Loucy (cell line): ENCODE measurements at regions not wholly inside any gene's neighbourhood (a gene's known extent, or its start where the extent isn't known, plus 50 kb on each side); places are given as distances from the start of the nearest gene placed in this dataset.

Experiments used
- H2AFZ ChIP-seq: fragments of 200-600 bp; sonication (generic); 2 replicates; pipeline ENCODE4 v1.6.0; 2016; ENCODE audit warnings: antibody characterized with exemption, mild to moderate bottlenecking, low read length, moderate library complexity
- H3F3A ChIP-seq: fragments of 200-600 bp; 2 replicates; pipeline ENCODE4 v1.6.0; 2016; ENCODE audit warnings: antibody characterized with exemption, low read depth, mild to moderate bottlenecking
- H3K27me3 ChIP-seq: fragments of 200-600 bp; sonication (generic); 2 replicates; pipeline ENCODE4 v1.6.1; 2014; ENCODE audit warnings: low read length, mild to moderate bottlenecking; ENCODE audit not compliant: insufficient read depth, poor library complexity, severe bottlenecking
- H3K36me3 ChIP-seq: fragments of 200-600 bp; sonication (generic); 2 replicates; pipeline ENCODE4 v1.6.1; 2016; ENCODE audit warnings: low read length; ENCODE audit not compliant: insufficient read depth
- H3K4me1 ChIP-seq: fragments of 200-600 bp; sonication (generic); 2 replicates; pipeline ENCODE4 v1.5.1; 2014; ENCODE audit warnings: low read length, mild to moderate bottlenecking; ENCODE audit not compliant: insufficient read depth, poor library complexity, severe bottlenecking
- H3K4me2 ChIP-seq: fragments of 200-600 bp; sonication (generic); 2 replicates; pipeline ENCODE4 v1.6.0; 2014; ENCODE audit warnings: antibody characterized with exemption, low read length, low read depth, mild to moderate bottlenecking; ENCODE audit not compliant: poor library complexity, severe bottlenecking
- H3K4me3 ChIP-seq: fragments of 200-600 bp; sonication (generic); 2 replicates; pipeline ENCODE4 v1.5.1; 2014; ENCODE audit warnings: low read length, mild to moderate bottlenecking, mixed read lengths; ENCODE audit not compliant: poor library complexity, severe bottlenecking
- H3K79me2 ChIP-seq: fragments of 200-600 bp; sonication (generic); 2 replicates; pipeline ENCODE4 v1.6.1; 2014; ENCODE audit warnings: low read length; ENCODE audit not compliant: insufficient read depth
- H3K9ac ChIP-seq: fragments of 200-600 bp; sonication (generic); 2 replicates; pipeline ENCODE4 v1.6.0; 2014; ENCODE audit warnings: mild to moderate bottlenecking, low read depth, low read length, moderate library complexity; ENCODE audit not compliant: poor library complexity, severe bottlenecking
- H3K9me2 ChIP-seq: fragments of 200-600 bp; sonication (generic); replicated peaks from 2 replicates; pipeline ENCODE4 v1.6.1; 2016; ENCODE audit warnings: low read depth, low read length, mixed read lengths
- H3K9me3 ChIP-seq: fragments of 200-600 bp; sonication (generic); 2 replicates; pipeline ENCODE4 v1.6.1; 2014; ENCODE audit warnings: mild to moderate bottlenecking, antibody characterized with exemption, low read length, low read depth; ENCODE audit not compliant: insufficient read depth
- H4K20me1 ChIP-seq: fragments of 200-600 bp; sonication (generic); 2 replicates; pipeline ENCODE4 v1.6.0; 2014; ENCODE audit warnings: antibody characterized with exemption, low read length, mild to moderate bottlenecking; ENCODE audit not compliant: insufficient read depth, poor library complexity, severe bottlenecking
- EZH2phosphoT487 ChIP-seq: fragments of 200-600 bp; IDR thresholded peaks from 2 replicates; pipeline ENCODE4 v1.6.1; 2018; ENCODE audit warnings: antibody characterized with exemption, mild to moderate bottlenecking, moderate library complexity, borderline replicate concordance
- TF ChIP-seq, protein P1 (sequence below): fragments of 200-600 bp; sonication (generic); conservative IDR thresholded peaks from 2 replicates; pipeline ENCODE4 v1.5.1; 2014; ENCODE audit warnings: mild to moderate bottlenecking, antibody characterized with exemption, low read length

DNA sequence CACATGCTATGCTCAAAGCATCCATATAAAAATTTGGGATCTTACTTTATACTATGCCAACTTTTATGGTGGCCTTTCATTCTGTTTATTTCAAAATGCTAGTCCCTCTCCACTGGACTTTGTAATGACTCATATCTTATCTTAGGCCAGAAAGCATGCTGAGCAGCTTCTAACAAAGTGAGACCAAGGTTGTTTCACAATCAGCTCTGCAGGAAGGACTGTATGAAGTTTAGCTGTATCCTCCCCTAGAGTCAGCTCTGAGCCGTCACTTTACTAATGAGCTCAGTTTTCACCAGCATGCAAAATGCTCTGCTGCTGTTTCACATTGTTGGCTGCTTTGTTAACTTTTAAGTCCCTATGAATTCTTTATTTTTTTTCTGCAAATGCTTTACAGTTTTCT is 1608.8 kb downstream of the OLFM4 start:
- Histone ChIP-seq H3F3A (no peaks in the 10 kb centered on the region), H3K36me3 (no peaks in the 10 kb centered on the region), H3K27me3 (no peaks in the 10 kb centered on the region), H2AFZ (no peak overlapping the region), H3K9ac (no peak overlapping the region), H3K4me2 (no peak overlapping the region), H3K9me3 (no peaks in the 10 kb centered on the region), H4K20me1 (no peaks in the 10 kb centered on the region), H3K9me2 (no peaks in the 10 kb centered on the region), H3K79me2 (no peaks in the 10 kb centered on the region), H3K4me1 (no peaks in the 10 kb centered on the region), H3K4me3 (no peak overlapping the region)
- no peak for TF ChIP-seq EZH2phosphoT487
- TF ChIP-seq, protein P1, sequence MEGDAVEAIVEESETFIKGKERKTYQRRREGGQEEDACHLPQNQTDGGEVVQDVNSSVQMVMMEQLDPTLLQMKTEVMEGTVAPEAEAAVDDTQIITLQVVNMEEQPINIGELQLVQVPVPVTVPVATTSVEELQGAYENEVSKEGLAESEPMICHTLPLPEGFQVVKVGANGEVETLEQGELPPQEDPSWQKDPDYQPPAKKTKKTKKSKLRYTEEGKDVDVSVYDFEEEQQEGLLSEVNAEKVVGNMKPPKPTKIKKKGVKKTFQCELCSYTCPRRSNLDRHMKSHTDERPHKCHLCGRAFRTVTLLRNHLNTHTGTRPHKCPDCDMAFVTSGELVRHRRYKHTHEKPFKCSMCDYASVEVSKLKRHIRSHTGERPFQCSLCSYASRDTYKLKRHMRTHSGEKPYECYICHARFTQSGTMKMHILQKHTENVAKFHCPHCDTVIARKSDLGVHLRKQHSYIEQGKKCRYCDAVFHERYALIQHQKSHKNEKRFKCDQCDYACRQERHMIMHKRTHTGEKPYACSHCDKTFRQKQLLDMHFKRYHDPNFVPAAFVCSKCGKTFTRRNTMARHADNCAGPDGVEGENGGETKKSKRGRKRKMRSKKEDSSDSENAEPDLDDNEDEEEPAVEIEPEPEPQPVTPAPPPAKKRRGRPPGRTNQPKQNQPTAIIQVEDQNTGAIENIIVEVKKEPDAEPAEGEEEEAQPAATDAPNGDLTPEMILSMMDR: no peak

DNA sequence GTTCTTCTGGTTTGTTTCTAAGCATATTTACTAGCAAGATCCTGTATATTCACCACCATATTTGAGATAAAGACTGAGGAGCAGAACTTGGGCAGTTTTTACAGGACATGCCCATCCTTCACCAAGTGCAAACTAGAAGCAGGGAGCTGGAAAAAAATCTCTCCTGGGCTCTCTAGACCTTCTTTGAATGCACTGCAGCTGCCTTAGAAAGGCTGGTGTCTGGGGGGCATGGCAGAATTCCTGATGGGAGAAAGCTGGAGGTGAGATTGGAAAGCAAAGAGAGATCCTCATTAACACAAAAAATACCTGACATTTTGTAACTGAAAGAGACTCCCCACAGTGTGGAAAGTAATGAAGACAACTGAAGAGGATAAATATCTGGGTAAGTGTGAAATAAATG is 1612.1 kb downstream of the OLFM4 start:
- TF ChIP-seq, protein P1: no peak
- no peak for TF ChIP-seq EZH2phosphoT487
- Histone ChIP-seq H3K9me3 (no peaks in the 10 kb centered on the region), H3K4me3 (no peak overlapping the region)

DNA sequence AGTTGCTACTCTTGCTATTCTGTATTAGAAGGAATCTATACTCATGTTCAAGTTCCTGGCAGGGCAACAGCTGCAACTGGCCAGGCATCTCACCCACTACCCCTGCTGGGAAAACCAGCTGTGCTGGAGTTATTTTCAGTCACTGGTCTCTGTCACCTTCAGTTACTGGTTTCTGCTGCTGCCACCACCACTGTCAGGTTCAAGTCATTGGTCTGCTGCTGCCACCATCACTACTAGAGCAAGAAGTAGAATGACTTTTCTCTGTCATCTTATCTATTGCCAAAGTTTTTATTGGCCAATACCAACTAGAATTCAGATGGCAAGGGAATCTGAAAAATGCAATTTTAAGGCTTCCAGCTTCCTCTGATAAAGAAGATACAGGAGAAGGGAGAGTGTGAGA is 1615.2 kb downstream of the OLFM4 start:
- Histone ChIP-seq H2AFZ (no peak overlapping the region), H3K9ac (no peak overlapping the region), H3K9me2 (no peaks in the 10 kb centered on the region), H3K4me2 (no peak overlapping the region), H3K9me3 (no peaks in the 10 kb centered on the region), H3F3A (no peaks in the 10 kb centered on the region), H3K4me1 (no peaks in the 10 kb centered on the region), H3K27me3 (no peaks in the 10 kb centered on the region), H3K79me2 (no peaks in the 10 kb centered on the region), H4K20me1 (no peaks in the 10 kb centered on the region), H3K36me3 (no peaks in the 10 kb centered on the region), H3K4me3 (no peak overlapping the region)
- TF ChIP-seq, protein P1: no peak
- no peak for TF ChIP-seq EZH2phosphoT487

More for the DNA sequence above, 1612.1 kb downstream of the OLFM4 start:
- no peak overlapping the region for H3K9ac ChIP-seq
- H3K36me3 ChIP-seq: no peaks in the 10 kb centered on the region
- no peaks in the 10 kb centered on the region for H3K4me1 ChIP-seq
- H3F3A ChIP-seq: no peaks in the 10 kb centered on the region
- H2AFZ ChIP-seq: no peak overlapping the region
- no peaks in the 10 kb centered on the region for H4K20me1 ChIP-seq
- H3K79me2 ChIP-seq: no peaks in the 10 kb centered on the region
- H3K27me3 ChIP-seq: no peaks in the 10 kb centered on the region
- H3K4me2 ChIP-seq: no peak overlapping the region
- no peaks in the 10 kb centered on the region for H3K9me2 ChIP-seq
